ENCODE measurements at regions not wholly inside any gene's neighbourhood (a gene's known extent, or its start where the extent isn't known, plus 50 kb on each side); places are given as distances from the start of the nearest gene placed in this dataset.

- no peak for DNase-seq
These were observed 470.7 kb upstream of the MKI67 start for GRCh38 chr10:128596906-128597305.

GRCh38 chr10:128599030-128599429 is 472.8 kb upstream of the MKI67 start:
- DNase-seq = no peak

- DNase-seq = no peak
These were observed 473.3 kb upstream of the MKI67 start for GRCh38 chr10:128599538-128599937.

- no peak for DNase-seq
These were observed 476.0 kb upstream of the MKI67 start for GRCh38 chr10:128602183-128602582.

GRCh38 chr10:128604025-128604424 is 477.8 kb upstream of the MKI67 start:
- no peak for DNase-seq

GRCh38 chr10:128605180-128605579 is 479.0 kb upstream of the MKI67 start:
- no peak for DNase-seq

- DNase-seq = no peak
These were observed 479.8 kb upstream of the MKI67 start for GRCh38 chr10:128606055-128606454.

- DNase-seq = no peak
These were observed 482.6 kb upstream of the MKI67 start for GRCh38 chr10:128608791-128609190.

- no peak for DNase-seq
These were observed 483.2 kb upstream of the MKI67 start for GRCh38 chr10:128609460-128609859.

GRCh38 chr10:128610113-128610512 is 483.9 kb upstream of the MKI67 start:
- DNase-seq = no peak

GRCh38 chr10:128612195-128612594 is 486.0 kb upstream of the MKI67 start:
- no peak for DNase-seq

GRCh38 chr10:128612631-128613030 is 486.4 kb upstream of the MKI67 start:
- DNase-seq = no peak

- no peak for DNase-seq
These were observed 487.9 kb upstream of the MKI67 start for GRCh38 chr10:128614016-128614605.

- no peak for DNase-seq
These were observed 488.8 kb upstream of the MKI67 start for GRCh38 chr10:128614802-128615553.

GRCh38 chr10:128617532-128617931 is 491.3 kb upstream of the MKI67 start:
- DNase-seq = no peak

- no peak for DNase-seq
These were observed 496.5 kb upstream of the MKI67 start for GRCh38 chr10:128622706-128623105.

- no peak for DNase-seq
These were observed 497.6 kb upstream of the MKI67 start for GRCh38 chr10:128623776-128624175.

- DNase-seq = no peak
These were observed 498.7 kb upstream of the MKI67 start for GRCh38 chr10:128624656-128625530.

GRCh38 chr10:128625926-128626325 is 499.7 kb upstream of the MKI67 start:
- DNase-seq = no peak

GRCh38 chr10:128626397-128627000 is 500.3 kb upstream of the MKI67 start:
- DNase-seq = no peak

- no peak for DNase-seq
These were observed 501.6 kb upstream of the MKI67 start for GRCh38 chr10:128627811-128628210.

- DNase-seq = no peak
These were observed 502.0 kb upstream of the MKI67 start for GRCh38 chr10:128628252-128628651.
